ACHN (cell line): ENCODE measurements at regions not wholly inside any gene's neighbourhood (a gene's known extent, or its start where the extent isn't known, plus 50 kb on each side); places are given as distances from the start of the nearest gene placed in this dataset.

Experiments
- DNase-seq: peaks from one replicate; pipeline ENCODE4 v3.0.0-alpha.2; 2015
- in situ Hi-C: cut with HindIII; loops from 2 replicates; pipeline ENCODE4 v1.10.0; 2017; ENCODE audit warnings: low sequenced_read_pairs, low pct_ligation_motif_present, low pct_unique_long_range_greater_than_20kb

DNA sequence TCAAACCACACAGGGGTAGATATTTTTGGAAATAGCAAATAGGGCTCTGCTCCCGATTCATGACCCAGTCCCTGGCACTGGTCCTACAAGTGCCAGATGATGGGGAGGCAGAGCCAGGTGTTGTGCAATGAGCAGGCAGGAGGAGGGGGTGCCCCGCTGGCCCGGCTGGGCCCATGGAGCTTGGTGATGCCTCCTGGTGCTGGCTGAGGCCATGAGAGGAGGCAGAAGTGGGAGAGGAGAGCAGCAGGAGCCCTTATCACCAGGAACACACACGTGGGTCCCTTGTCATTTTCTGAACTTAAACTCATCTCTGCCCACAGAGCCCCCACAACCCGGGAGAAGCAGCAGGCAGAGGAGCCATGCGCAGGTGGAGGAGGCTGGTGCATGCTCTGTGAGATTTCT, 90.5 kb upstream of the MAPK4 start:
- DNase-seq, result no peak
- in situ Hi-C loops, result no loop called here

DNA sequence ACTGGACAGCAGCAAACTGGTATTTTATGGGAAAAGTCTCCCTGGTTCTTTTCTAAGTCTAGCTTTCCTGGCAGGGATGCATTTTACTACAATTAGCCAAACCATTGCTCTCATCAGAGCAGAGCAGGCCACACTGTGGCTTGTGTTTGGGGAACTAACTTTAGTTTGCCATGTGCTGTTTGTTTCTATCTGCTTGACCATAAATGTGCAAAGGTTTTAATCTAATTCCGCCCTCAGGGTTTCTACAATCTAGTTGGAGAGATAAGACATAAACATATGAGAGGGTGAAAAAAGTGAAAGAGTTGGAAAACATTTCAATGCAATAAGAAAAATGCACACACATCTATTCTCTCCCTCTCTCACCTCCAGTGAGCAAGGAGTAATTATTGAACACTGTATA, 86.9 kb upstream of the MAPK4 start:
- DNase-seq, result no peak
- in situ Hi-C loops, result no loop called here

DNA sequence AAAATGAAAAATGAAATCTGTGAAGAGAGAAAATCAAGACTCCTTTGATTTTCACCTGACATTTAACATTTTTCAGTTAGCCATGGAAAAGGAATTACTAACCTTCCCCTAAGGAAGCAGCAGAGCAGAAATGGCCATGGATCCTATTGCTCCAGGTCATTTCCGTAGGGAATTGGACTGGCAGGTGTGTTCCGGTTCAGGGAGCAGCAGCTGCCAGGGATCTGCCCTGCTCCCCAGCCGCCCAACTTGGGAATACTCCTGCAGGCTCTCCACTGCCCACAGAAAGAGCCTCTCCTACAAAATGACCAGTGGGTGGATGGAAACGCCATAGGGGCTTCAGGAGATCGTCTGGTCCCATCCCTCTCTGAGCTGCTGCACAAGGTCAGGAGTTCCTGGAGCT, 86.0 kb upstream of the MAPK4 start:
- DNase-seq, result no peak

DNA sequence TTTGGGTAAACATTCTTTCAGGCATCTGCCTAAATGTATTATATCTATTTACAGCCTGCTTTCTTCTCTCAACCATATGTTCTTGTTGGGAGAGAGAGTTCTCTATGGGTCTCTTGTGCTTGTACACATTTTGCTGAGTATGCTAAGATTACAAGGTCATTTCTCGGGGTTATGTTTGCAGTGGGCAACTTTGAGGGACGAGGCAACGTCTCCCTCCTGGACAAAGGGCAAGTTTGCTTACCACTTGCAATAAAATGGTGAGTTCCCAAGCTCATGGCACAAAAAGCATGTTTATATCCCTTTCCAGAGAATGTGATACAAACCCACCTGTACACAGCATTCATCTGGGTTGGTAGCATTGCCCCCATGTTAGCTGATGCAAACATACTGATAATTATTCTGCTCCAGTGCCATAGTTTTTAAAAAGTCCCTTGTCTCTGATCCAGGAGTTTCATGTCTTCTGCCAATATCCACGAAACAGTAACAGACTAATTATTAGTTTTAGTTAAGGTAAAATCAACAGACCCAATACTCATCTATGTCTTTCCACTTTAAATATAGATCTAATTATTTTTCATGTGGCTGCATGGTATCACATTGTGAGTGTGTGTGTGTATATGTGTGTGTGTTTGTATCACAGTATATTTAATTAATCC, 84.2 kb upstream of the MAPK4 start:
- DNase-seq, result no peak
- in situ Hi-C loops, result no loop called here

More for the DNA sequence above, 86.0 kb upstream of the MAPK4 start:
- in situ Hi-C loops, result no loop called here

DNA sequence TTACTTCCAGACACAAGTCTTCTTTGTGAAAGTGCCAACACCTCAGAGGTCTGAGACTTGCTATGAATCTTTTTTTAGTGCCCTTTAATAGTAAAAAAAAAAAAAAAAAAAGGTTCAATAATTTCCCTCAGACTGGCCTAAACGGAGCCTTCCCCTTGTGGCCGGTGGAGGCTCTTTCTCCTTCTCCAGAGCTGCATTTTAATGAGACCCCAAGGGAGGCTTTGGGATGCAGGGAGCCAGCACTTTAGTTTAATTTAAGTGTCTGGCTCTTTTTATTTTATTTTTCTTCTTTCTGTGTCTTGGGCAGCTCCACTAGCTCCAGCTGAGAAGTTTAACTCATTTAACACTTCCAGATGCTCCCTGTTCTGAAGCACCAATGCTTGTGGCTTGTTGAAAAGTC, 67.8 kb upstream of the MAPK4 start:
- no peak for DNase-seq
- in situ Hi-C loops, result no loop called here

DNA sequence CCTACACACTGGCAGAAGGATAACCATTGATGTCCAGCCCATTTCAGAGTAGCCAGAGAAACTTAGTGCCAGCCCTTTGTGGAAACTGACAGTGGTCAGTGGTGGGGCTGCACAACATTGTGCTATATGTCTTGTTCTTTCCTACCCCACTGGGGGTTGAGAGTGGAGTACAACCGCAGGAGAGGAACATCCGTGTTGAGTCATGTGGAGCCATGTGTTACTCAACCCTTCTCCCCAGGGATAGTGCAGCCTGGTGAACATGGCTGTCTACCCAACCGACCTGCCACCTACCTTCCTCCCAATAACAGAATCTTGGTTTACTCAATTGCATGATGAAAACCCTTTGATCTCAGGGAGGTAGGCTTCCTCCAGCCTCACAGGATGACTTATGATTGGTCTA, 65.3 kb upstream of the MAPK4 start:
- DNase-seq, result no peak

DNA sequence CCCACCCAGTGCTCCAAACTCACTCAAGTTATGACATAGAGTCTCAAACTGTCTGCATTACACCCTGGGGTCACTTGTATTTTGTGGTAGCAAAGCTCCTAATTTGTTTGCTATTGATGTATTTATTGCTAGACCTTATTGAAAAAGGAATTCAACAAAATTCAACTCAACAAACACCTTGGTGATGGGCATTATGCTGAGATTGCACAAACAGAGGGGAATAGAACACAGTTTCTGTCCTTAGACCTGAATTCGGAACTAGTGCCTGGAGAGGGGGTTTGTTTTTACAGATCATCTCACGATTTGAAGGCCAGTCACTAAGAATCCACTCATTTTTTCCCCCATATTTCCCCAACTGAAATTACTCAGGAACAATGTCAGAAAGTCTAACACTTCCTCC, 53.5 kb upstream of the MAPK4 start:
- DNase-seq, result no peak
- in situ Hi-C loops, result no loop called here

More for the DNA sequence above, 65.3 kb upstream of the MAPK4 start:
- in situ Hi-C loops, result no loop called here

DNA sequence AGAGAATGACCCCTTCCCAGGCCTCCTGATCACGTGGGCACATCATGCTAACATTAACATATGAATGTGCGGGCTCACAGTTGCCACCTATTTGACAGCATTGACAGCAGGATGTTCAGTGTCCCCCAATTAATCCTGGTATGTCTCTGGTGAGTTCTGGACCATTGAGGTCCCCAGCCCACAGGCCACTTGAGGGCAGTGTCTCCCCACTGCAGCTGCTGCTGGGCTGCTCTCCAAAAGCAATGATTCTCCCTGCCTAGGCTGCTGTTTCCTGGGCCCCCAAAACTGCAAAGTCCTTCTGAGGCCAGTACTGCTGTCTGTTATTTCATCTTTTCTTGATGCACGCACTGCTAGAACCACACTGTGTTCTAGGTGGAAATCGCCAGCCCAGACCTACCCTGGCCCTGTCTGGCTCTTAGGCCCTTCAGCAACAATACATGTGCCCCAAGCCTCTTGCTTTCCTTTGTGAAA, 52.7 kb upstream of the MAPK4 start:
- in situ Hi-C loops, result no loop called here
- DNase-seq, result peak; percentile 14

DNA sequence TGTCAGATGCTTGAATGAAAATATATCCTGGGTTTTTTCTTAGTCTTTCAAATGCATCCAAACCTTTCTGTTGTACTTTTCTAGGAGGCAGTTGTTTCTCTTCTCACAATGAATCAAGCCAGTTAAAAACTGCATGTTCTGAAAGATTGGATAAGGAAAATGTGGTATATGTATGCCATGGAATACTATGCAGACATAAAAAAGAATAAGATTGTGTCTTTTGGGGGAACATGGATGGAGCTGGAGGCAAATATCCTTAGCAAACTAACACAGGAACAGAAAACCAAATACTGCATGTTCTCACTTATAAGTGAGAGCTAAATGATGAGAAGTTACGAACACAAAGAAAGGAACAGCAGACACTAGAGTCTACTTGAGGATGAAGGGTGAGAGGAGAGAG, 51.7 kb upstream of the MAPK4 start:
- in situ Hi-C loops, result no loop called here
- DNase-seq, result no peak

DNA sequence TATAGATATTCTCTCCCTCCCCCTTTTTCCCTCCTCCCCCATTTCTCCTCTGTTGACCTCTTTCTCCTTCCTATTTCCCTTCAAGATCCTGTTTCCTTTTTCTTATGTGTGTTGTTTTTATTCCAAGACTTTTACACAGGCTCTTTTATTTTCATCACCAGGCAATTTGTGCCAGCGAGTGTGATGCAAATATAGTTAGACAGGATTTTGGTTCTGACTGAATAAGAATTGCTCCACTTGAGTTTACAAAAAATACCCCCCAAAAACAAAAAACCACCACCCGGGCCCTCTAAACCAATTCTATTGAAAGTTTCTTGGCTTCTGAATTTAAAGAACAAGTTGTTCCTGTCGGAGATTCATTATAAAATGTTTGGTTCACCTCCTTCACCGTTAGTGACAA, 50.9 kb upstream of the MAPK4 start:
- in situ Hi-C loops, result no loop called here
- no peak for DNase-seq
